ENCODE measurements at regions not wholly inside any gene's neighbourhood (a gene's known extent, or its start where the extent isn't known, plus 50 kb on each side); places are given as distances from the start of the nearest gene placed in this dataset.

GRCh38 chr5:175236176-175236575 lies 207.8 kb downstream of the DRD1 start:
- H3K4me3 ChIP-seq (ENCODE audit: low read depth, low read length, poor library complexity, severe bottlenecking), result no peak overlapping the region
- POLR2A ChIA-PET (ENCODE audit: low non-redundant PET), result no interaction called here
- no peaks in the 10 kb centered on the region for H3K27me3 ChIP-seq (replicated peaks; ENCODE audit: insufficient read depth, low read depth, low read length, poor library complexity)
- CTCF ChIA-PET, result no interaction called here
- no peaks in the 10 kb centered on the region for H3K4me1 ChIP-seq (ENCODE audit: insufficient read depth, low read length, poor library complexity, severe bottlenecking)
- no TSS peak for BruUV-seq (replicated peaks)
- no peaks in the 10 kb centered on the region for H3K36me3 ChIP-seq (ENCODE audit: insufficient read depth, low read length, poor library complexity, severe bottlenecking)
- intact Hi-C loops (cut with micrococcal nuclease; ENCODE audit: unreplicated experiment), result no loop called here
- TF ChIP-seq EZH2 (IDR thresholded peaks at IDR 0.05; ENCODE audit: borderline replicate concordance, low read depth, low read length, poor library complexity, severe bottlenecking) (no peak), CTCF (conservative IDR thresholded peaks at IDR 0.05; ENCODE audit: low read depth, low read length) (no peak)
- H3K27ac ChIP-seq (ENCODE audit: low read depth, low read length, poor library complexity, severe bottlenecking), result no peak overlapping the region
- no peaks in the 10 kb centered on the region for H3K9me3 ChIP-seq (ENCODE audit: low read depth, low read length, poor library complexity, severe bottlenecking)
- no peak for DNase-seq (ENCODE audit: low spot score)

DNA sequence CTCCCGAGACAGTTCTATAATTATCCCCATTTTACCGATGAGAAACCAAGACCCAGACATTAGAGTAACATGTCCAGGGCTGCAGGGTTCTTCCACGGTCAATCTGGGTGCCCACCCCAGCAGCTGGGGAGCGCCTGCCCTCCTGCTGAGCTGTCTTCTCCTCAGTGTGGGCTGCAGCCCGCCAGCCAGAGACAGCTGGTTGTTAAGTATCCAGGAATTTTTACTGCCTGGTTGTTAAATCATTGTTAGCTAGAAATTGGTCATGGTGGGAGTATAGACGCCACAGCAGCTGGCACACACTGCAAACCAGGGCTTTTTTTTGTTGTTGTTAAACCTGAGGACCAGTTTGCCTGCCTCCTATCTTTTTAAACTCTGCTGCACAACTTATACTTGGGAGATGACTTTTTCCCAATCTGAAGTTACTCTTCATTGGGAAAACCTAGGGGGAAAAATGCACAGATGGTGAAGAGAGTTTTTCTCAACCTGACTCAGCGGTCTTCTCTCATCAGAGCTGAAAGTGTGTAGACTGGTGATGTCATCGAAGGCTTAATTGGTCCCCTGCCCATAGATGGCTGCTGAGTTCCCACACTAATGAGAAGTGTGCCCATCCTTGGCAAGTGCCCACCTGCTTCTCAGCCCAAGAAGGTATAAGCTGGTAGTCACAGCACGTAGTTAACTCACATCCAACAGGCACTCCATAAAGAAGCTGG lies 208.6 kb downstream of the DRD1 start:
- DNase-seq (ENCODE audit: low spot score), result peak; percentile 15
- no peaks in the 10 kb centered on the region for H3K4me1 ChIP-seq (ENCODE audit: insufficient read depth, low read length, poor library complexity, severe bottlenecking)
- no peak for TF ChIP-seq EZH2 (IDR thresholded peaks at IDR 0.05; ENCODE audit: borderline replicate concordance, low read depth, low read length, poor library complexity, severe bottlenecking)
- TF ChIP-seq CTCF (conservative IDR thresholded peaks at IDR 0.05; ENCODE audit: low read depth, low read length), result no peak
- no peak overlapping the region for H3K27ac ChIP-seq (ENCODE audit: low read depth, low read length, poor library complexity, severe bottlenecking)
- H3K9me3 ChIP-seq (ENCODE audit: low read depth, low read length, poor library complexity, severe bottlenecking), result no peaks in the 10 kb centered on the region
- H3K36me3 ChIP-seq (ENCODE audit: insufficient read depth, low read length, poor library complexity, severe bottlenecking), result no peaks in the 10 kb centered on the region
- no peaks in the 10 kb centered on the region for H3K27me3 ChIP-seq (replicated peaks; ENCODE audit: insufficient read depth, low read depth, low read length, poor library complexity)
- no TSS peak for BruUV-seq (replicated peaks)
- intact Hi-C loops (cut with micrococcal nuclease; ENCODE audit: unreplicated experiment), result no loop called here
- H3K4me3 ChIP-seq (ENCODE audit: low read depth, low read length, poor library complexity, severe bottlenecking), result no peak overlapping the region
- CTCF ChIA-PET, result no interaction called here
- POLR2A ChIA-PET (ENCODE audit: low non-redundant PET), result no interaction called here

- Histone ChIP-seq H3K9me3 (ENCODE audit: low read depth, low read length, poor library complexity, severe bottlenecking) (no peaks in the 10 kb centered on the region), H3K36me3 (ENCODE audit: insufficient read depth, low read length, poor library complexity, severe bottlenecking) (no peaks in the 10 kb centered on the region), H3K4me3 (ENCODE audit: low read depth, low read length, poor library complexity, severe bottlenecking) (no peak overlapping the region), H3K27me3 (replicated peaks; ENCODE audit: insufficient read depth, low read depth, low read length, poor library complexity) (no peaks in the 10 kb centered on the region), H3K4me1 (ENCODE audit: insufficient read depth, low read length, poor library complexity, severe bottlenecking) (no peaks in the 10 kb centered on the region), H3K27ac (ENCODE audit: low read depth, low read length, poor library complexity, severe bottlenecking) (no peak overlapping the region)
- no TSS peak for BruUV-seq (replicated peaks)
- ChIA-PET CTCF (no interaction called here), POLR2A (ENCODE audit: low non-redundant PET) (no interaction called here)
- no peak for DNase-seq (ENCODE audit: low spot score)
- intact Hi-C loops (cut with micrococcal nuclease; ENCODE audit: unreplicated experiment), result no loop called here
- TF ChIP-seq CTCF (conservative IDR thresholded peaks at IDR 0.05; ENCODE audit: low read depth, low read length), result no peak
- no peak for TF ChIP-seq EZH2 (IDR thresholded peaks at IDR 0.05; ENCODE audit: borderline replicate concordance, low read depth, low read length, poor library complexity, severe bottlenecking)
Observed at GRCh38 chr5:175230299-175230698, 213.7 kb downstream of the DRD1 start.

Data from A673 (cell line).